HEK293T (cell line): ENCODE measurements at regions not wholly inside any gene's neighbourhood (a gene's known extent, or its start where the extent isn't known, plus 50 kb on each side); places are given as distances from the start of the nearest gene placed in this dataset.

Experiments
- BHLHE40 ChIP-seq: fragments of 450-650 bp; IDR thresholded peaks from 2 replicates; pipeline ENCODE4 v1.6.1; 2016; ENCODE audit warnings: mild to moderate bottlenecking, moderate library complexity, borderline replicate concordance
- ELF4 ChIP-seq: fragments of 450-650 bp; IDR thresholded peaks from 2 replicates; pipeline ENCODE4 v1.6.1; 2017; ENCODE audit warnings: antibody characterized with exemption
- FOXA1 ChIP-seq: fragments of 450-650 bp; IDR thresholded peaks from 2 replicates; pipeline ENCODE4 v1.6.1; 2016; ENCODE audit warnings: mild to moderate bottlenecking
- FOXK2 ChIP-seq: fragments of 450-650 bp; IDR thresholded peaks from 2 replicates; pipeline ENCODE4 v1.6.1; 2016; ENCODE audit warnings: mild to moderate bottlenecking
- FOXM1 ChIP-seq: fragments of 450-650 bp; IDR thresholded peaks from 2 replicates; pipeline ENCODE4 v1.6.1; 2017; ENCODE audit warnings: mild to moderate bottlenecking, borderline replicate concordance
- L3MBTL2 ChIP-seq: fragments of 450-650 bp; conservative IDR thresholded peaks from 2 replicates; pipeline ENCODE4 v1.6.1; 2016; ENCODE audit warnings: mild to moderate bottlenecking
- NFRKB ChIP-seq: fragments of 450-650 bp; IDR thresholded peaks from 2 replicates; pipeline ENCODE4 v1.6.1; 2016; ENCODE audit warnings: mild to moderate bottlenecking, moderate library complexity
- SP1 ChIP-seq: fragments of 450-650 bp; IDR thresholded peaks from 2 replicates; pipeline ENCODE4 v1.6.1; 2017
- SUZ12 ChIP-seq: fragments of 450-650 bp; IDR thresholded peaks from 2 replicates; pipeline ENCODE4 v1.6.1; 2016; ENCODE audit warnings: mild to moderate bottlenecking
- TARDBP ChIP-seq: fragments of 450-650 bp; IDR thresholded peaks from 2 replicates; pipeline ENCODE4 v1.6.1; 2016
- ZNF384 ChIP-seq: fragments of 450-650 bp; IDR thresholded peaks from 2 replicates; pipeline ENCODE4 v1.6.1; 2016

- TF ChIP-seq FOXA1 = no peak
- TF ChIP-seq ZNF384 = no peak
- no peak for TF ChIP-seq BHLHE40
- no peak for TF ChIP-seq SP1
- no peak for TF ChIP-seq ELF4
- no peak for TF ChIP-seq FOXM1
- no peak for TF ChIP-seq TARDBP
- TF ChIP-seq SUZ12 = no peak
- no peak for TF ChIP-seq L3MBTL2
- no peak for TF ChIP-seq FOXK2
- TF ChIP-seq NFRKB = no peak
Measured at GRCh38 chr2:150261691-150262090, 225.8 kb downstream of the RND3 start.
